ENCODE measurements at regions not wholly inside any gene's neighbourhood (a gene's known extent, or its start where the extent isn't known, plus 50 kb on each side); places are given as distances from the start of the nearest gene placed in this dataset.
"Not testable (repeated sequence)": the region's sequence is repeated elsewhere in the genome, so short reads cannot be mapped to it uniquely, and the experiment has no call there.

DNA sequence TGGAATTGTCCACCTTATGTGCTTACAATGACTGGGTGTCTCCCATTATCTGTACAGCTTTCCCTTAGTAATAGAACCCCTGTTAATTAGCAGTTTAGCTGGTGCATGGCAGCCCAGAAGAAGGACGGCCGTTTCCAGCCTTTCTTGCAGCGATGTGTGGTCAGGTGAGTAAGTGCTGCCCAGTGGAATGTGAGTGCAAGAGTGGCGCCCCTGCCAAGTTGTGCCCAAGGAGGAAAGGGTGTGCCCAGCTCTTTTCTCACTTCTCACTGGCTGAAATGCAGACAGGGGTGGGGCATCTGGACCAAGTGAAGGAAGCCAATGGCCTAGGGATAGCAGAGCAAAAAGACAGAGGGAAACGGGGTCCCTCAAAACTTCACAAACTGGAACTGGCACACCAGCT is 296.8 kb downstream of the PREX1 start:
- DNase-seq (ENCODE audit: low read depth in 2 of 2): no peak

- no peak for DNase-seq (ENCODE audit: low read depth in 2 of 2)
Observed at GRCh38 chr20:48528346-48528745, 299.5 kb downstream of the PREX1 start.

GRCh38 chr20:48527771-48528170 is 300.0 kb downstream of the PREX1 start:
- DNase-seq (ENCODE audit: low read depth in 2 of 2): no peak

- no peak for DNase-seq (ENCODE audit: low read depth in 2 of 2)
Observed at GRCh38 chr20:48526936-48527335, 300.9 kb downstream of the PREX1 start.

GRCh38 chr20:48525400-48525799 is 302.4 kb downstream of the PREX1 start:
- no peak for DNase-seq (ENCODE audit: low read depth in 2 of 2)

- no peak for DNase-seq (ENCODE audit: low read depth in 2 of 2)
Observed at GRCh38 chr20:48524582-48524981, 303.2 kb downstream of the PREX1 start.

DNA sequence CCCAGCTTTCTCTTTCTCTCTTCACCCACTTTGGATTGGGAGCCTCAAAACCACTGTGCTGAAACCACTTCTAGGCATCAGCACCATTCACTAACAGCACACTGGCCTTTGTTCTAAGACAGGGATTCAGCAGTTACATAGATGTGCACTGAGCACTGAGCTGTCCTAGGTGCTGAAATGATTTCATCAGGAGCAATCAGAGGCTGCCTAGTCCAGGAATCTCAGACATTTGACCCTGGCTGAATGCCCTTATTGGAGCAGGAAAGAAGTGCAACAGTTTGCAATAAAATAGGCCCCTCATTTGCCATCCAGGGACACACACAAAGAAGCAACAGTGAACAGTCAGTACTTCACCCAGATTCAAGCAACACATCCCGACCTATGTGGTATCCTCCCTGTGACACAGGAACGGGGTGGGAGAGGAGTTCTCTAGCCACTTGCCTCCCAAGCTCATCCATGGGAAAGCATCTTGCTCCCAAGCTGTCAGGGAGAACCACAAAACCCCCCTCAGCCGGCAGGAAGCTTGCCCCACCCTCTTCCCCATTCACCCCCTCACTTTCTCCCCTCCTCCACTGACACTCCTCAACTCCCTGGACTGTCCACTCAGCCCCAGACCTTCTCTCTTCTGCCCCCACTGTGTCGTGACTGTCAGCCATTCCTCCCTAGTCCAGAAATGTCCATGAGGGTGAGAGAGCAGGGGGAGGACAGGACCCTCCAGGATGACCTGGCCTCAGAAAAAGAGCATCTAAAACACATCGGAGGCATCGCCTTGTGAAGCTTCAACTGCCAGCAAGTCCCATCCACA is 304.4 kb downstream of the PREX1 start:
- DNase-seq (ENCODE audit: low read depth in 2 of 2): no peak

DNA sequence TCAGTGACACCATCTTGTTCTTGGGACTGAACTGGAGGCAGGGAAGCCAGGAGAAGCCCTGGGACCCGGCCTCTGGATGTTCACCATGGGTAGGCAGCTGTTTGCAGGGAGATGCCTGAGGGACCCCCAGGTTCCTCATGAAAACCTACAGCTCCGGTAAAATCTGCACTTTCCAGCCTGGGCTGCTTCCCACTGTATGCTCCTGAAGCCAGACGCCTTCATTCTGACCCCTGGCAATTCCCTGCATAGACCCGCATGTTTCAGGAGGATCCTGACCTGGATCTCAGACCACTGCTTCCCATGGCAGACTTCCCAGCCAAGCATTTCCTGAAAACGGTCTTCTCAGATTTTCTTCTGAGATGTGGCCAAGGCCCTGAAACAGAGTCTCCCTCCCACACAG is 306.7 kb downstream of the PREX1 start:
- no peak for DNase-seq (ENCODE audit: low read depth in 2 of 2)

GRCh38 chr20:48516196-48516595 is 311.6 kb downstream of the PREX1 start:
- not testable (repeated sequence) for DNase-seq (ENCODE audit: low read depth in 2 of 2)

DNA sequence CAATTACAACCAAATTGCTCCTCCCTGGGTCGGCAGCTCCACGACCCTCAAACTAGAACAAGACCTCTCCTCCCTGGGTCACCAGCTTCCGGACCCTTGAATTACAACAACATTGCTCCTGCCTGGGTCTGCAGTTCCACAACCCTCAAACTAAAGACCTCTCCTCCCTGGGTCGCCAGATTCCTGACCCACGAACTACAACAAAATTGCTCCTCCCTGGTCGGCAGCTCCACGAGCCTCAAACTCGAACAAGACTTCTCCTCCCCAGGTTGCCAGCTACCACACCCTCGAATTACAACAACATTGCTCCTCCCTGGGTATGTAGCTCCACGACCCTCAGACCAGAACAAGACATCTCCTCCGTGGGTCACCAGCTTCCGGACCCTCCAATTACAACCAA is 313.2 kb downstream of the PREX1 start:
- DNase-seq (ENCODE audit: low read depth in 2 of 2): not testable (repeated sequence)

GRCh38 chr20:48512539-48512938 is 315.3 kb downstream of the PREX1 start:
- DNase-seq (ENCODE audit: low read depth in 2 of 2): not testable (repeated sequence)

DNA sequence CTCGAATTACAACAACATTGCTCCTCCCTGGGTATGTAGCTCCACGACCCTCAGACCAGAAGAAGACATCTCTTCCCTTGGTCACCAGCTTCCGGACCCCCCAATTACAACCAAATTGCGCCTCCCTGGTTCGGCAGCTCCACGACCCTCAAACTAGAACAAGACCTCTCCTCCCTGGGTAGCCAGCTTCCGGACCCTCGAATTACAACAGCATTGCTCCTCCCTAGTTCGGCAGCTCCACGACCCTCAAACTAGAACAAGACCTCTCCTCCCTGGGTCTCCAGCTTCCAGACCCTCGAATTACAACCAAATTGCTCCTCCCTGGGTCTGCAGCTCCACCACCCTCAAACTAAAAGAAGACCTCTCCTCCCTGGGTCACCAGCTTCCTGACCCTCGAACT is 322.7 kb downstream of the PREX1 start:
- DNase-seq (ENCODE audit: low read depth in 2 of 2): not testable (repeated sequence)

DNA sequence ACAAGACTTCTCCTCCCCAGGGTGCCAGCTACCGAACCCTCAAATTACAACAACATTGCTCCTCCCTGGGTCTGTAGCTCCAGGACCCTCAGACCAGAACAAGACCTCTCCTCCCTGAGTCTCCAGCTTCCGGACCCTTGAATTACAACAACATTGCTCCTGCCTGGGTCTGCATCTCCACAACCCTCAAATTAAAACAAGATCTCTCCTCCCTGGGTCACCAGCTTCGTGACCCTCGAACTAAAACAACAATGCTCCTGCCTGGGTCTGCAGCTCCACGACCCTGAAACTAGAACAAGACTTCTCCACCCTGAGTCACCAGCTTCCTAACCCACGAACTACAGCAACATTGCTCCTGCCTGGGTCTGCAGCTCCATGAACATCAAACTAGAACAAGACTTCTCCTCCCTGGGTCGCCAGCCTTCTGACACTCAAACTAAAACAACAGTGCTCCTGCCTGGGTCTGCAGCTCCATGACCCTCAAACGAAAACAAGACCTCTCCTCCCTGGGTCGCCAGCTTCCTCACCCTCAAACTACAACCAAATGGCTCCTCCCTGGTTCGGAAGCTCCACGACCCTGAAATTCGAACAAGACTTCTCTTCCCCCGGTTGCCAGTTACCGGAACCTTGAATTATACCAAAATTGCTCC is 324.5 kb downstream of the PREX1 start:
- no peak for DNase-seq (ENCODE audit: low read depth in 2 of 2)

- no peak for DNase-seq (ENCODE audit: low read depth in 2 of 2)
Observed at GRCh38 chr20:48502758-48503157, 325.0 kb downstream of the PREX1 start.

DNA sequence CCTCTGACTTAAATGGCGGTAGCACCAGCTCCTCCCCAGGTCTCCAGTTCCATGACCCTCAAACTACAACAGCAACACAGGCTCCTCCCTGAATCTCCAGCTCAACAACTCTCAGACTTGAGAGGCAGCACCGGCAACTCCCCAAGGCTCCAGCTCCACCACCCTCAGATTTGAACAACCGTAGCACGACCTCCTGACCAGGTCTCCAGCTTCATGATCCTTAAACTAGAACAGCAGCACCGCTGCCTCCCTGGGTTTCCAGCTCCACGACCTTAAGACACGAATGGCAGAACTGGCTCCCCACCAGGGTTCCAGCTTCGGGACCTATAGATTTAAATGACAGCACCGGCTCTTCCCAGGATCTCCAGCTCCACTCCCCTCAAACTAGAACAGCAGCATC is 325.8 kb downstream of the PREX1 start:
- no peak for DNase-seq (ENCODE audit: low read depth in 2 of 2)

GRCh38 chr20:48500900-48501299 is 326.9 kb downstream of the PREX1 start:
- not testable (repeated sequence) for DNase-seq (ENCODE audit: low read depth in 2 of 2)

DNA sequence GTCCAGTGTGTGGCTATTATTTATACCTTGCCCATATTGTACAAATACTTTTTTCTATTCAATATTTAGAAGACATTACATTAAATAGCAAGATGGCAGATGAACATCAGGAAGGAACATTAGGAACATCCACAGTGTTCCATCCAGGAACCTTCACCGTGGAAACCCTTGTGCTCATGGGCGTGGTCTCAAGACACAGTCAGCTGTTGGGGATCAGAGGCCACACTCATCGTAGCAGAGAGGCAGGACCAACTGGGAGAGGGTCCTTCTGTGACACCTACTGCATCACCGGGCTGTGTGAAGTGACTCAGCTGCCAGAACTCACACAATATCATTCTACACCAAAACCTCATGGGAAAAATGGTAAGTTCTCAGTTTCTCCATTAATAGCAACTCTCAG is 328.9 kb downstream of the PREX1 start:
- DNase-seq (ENCODE audit: low read depth in 2 of 2): not testable (repeated sequence)

DNA sequence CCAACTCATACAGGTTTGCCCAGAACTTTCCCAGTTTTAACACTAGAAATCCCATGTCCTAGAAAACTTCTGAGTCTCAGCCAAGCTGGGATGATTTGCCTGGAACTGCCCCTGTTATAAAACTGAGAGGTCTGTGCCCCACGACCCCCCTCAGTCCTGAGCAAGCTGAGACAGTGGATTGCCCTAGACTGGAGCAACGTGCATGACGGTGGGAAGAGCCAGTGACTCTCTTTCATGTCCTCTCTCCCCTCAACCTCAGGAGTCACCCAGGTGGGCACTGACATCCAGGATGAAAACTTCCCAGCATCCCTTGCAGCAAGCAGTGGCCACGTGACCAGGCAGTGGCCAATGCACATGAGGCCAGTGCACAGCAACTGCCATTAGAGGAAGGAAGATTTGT is 329.7 kb downstream of the PREX1 start:
- not testable (repeated sequence) for DNase-seq (ENCODE audit: low read depth in 2 of 2)

DNA sequence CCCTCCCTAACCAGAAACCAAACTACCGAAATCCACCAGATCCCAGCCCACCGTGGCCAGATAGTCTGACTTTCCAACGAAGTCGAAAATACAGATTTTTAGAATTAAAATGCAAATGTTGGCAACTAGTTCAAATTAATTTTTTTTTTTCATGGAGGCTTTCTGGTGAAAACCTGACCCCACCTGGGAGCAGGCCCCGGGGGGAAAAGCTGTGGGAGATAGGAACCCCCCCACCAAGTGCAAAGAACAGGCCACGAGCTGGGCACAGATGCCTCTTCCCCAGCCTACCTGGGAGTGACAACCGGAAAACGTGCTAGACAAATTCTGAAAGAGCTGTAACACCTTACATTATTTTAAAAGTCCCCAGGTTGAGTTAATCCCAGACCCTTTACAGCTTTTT is 333.8 kb downstream of the PREX1 start:
- no peak for DNase-seq (ENCODE audit: low read depth in 2 of 2)

- DNase-seq (ENCODE audit: low read depth in 2 of 2): not testable (repeated sequence)
Observed at GRCh38 chr20:48493331-48493730, 334.5 kb downstream of the PREX1 start.

- DNase-seq (ENCODE audit: low read depth in 2 of 2): no peak
Observed at GRCh38 chr20:48492715-48493070, 335.1 kb downstream of the PREX1 start.

GRCh38 chr20:48492015-48492714 is 335.6 kb downstream of the PREX1 start:
- DNase-seq (ENCODE audit: low read depth in 2 of 2): no peak
